Ishikawa (cell line): ENCODE measurements at regions not wholly inside any gene's neighbourhood (a gene's known extent, or its start where the extent isn't known, plus 50 kb on each side); places are given as distances from the start of the nearest gene placed in this dataset.

Experiments used
- CEBPB ChIP-seq: IDR thresholded peaks from 2 replicates; pipeline ENCODE4 v1.6.1; 2012
- CREB1 ChIP-seq: IDR thresholded peaks from 2 replicates; pipeline ENCODE4 v1.6.1; 2012; ENCODE audit warnings: low read depth
- EGR1 ChIP-seq: IDR thresholded peaks from 2 replicates; pipeline ENCODE4 v1.6.1; 2012
- EP300 ChIP-seq: IDR thresholded peaks from 2 replicates; pipeline ENCODE4 v1.6.1; 2012; ENCODE audit warnings: borderline replicate concordance
- FOXM1 ChIP-seq: IDR thresholded peaks from 2 replicates; pipeline ENCODE4 v1.6.1; 2012; ENCODE audit warnings: low read depth, borderline replicate concordance
- NFIC ChIP-seq: IDR thresholded peaks from 2 replicates; pipeline ENCODE4 v1.6.1; 2012
- RAD21 ChIP-seq: IDR thresholded peaks from 2 replicates; pipeline ENCODE4 v1.6.1; 2012; ENCODE audit warnings: low read depth
- TAF1 ChIP-seq: IDR thresholded peaks from 2 replicates; pipeline ENCODE4 v1.6.1; 2012; ENCODE audit warnings: low read depth, mild to moderate bottlenecking
- TCF12 ChIP-seq: IDR thresholded peaks from 2 replicates; pipeline ENCODE4 v1.6.1; 2012; ENCODE audit warnings: low read depth
- TEAD4 ChIP-seq: IDR thresholded peaks from 2 replicates; pipeline ENCODE4 v1.6.1; 2012
- USF1 ChIP-seq: IDR thresholded peaks from 2 replicates; pipeline ENCODE4 v1.6.1; 2012
- YY1 ChIP-seq: IDR thresholded peaks from 2 replicates; pipeline ENCODE4 v1.6.1; 2012; ENCODE audit warnings: low read depth
- ZBTB7A ChIP-seq: IDR thresholded peaks from 2 replicates; pipeline ENCODE4 v1.6.1; 2012; ENCODE audit warnings: low read depth
- TF ChIP-seq, protein P1 (sequence below): IDR thresholded peaks from 2 replicates; pipeline ENCODE4 v1.6.1; 2012
- TF ChIP-seq, protein P2 (sequence below): IDR thresholded peaks from 2 replicates; pipeline ENCODE4 v1.6.1; 2012; ENCODE audit warnings: low read depth, mild to moderate bottlenecking

DNA sequence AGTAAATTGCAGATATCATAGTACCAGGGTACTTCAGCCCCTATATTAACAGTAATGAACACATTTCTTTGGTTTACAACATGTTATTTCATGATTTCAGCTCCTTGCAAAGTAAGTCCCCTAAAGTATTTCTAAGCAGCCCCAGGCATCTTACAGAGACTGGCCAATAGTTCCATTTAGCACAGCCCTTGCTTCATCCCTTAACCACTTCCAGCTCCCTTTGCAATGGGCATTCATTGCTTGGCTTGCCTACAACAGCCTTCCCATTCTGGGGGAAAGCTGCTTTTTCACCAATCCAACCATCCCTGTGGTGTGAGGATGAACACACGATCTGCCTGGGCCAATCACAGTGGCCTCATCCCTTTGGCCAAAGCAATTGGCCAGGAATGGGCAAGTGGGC lies 67.2 kb upstream of the XCR1 start:
- TF ChIP-seq, protein P1, sequence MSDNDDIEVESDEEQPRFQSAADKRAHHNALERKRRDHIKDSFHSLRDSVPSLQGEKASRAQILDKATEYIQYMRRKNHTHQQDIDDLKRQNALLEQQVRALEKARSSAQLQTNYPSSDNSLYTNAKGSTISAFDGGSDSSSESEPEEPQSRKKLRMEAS: no peak
- TF ChIP-seq, protein P2, sequence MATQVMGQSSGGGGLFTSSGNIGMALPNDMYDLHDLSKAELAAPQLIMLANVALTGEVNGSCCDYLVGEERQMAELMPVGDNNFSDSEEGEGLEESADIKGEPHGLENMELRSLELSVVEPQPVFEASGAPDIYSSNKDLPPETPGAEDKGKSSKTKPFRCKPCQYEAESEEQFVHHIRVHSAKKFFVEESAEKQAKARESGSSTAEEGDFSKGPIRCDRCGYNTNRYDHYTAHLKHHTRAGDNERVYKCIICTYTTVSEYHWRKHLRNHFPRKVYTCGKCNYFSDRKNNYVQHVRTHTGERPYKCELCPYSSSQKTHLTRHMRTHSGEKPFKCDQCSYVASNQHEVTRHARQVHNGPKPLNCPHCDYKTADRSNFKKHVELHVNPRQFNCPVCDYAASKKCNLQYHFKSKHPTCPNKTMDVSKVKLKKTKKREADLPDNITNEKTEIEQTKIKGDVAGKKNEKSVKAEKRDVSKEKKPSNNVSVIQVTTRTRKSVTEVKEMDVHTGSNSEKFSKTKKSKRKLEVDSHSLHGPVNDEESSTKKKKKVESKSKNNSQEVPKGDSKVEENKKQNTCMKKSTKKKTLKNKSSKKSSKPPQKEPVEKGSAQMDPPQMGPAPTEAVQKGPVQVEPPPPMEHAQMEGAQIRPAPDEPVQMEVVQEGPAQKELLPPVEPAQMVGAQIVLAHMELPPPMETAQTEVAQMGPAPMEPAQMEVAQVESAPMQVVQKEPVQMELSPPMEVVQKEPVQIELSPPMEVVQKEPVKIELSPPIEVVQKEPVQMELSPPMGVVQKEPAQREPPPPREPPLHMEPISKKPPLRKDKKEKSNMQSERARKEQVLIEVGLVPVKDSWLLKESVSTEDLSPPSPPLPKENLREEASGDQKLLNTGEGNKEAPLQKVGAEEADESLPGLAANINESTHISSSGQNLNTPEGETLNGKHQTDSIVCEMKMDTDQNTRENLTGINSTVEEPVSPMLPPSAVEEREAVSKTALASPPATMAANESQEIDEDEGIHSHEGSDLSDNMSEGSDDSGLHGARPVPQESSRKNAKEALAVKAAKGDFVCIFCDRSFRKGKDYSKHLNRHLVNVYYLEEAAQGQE: no peak
- TF ChIP-seq USF1 (no peak), CEBPB (no peak), NFIC (no peak), RAD21 (no peak), TCF12 (no peak), FOXM1 (no peak)

DNA sequence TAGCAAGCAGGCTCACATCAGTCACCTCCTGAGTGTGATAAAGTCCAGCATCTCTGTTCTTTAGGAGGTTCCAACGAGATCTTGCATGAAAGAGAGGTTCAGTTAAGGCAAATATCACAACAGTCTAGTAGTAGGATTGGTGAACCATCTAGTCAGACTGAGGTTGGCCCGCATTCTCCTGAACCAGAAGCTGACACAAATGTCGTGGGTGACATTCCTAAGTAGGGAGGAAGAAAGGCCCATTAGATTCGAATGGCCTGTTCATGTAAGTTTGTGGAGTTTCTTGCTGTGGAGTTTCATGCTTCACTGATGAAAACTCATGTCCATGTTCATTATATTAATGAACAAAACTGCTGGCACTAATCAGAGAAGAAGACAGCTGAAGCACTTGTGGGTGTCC lies 66.7 kb upstream of the XCR1 start:
- TF ChIP-seq EP300 (no peak), NFIC (no peak), TEAD4 (no peak), USF1 (no peak), YY1 (no peak), CREB1 (no peak), EGR1 (no peak), RAD21 (no peak), ZBTB7A (no peak), TCF12 (no peak), CEBPB (no peak), TAF1 (no peak), FOXM1 (no peak)
- TF ChIP-seq, protein P1: no peak
- TF ChIP-seq, protein P2: no peak

- no peak for TF ChIP-seq CEBPB
- no peak for TF ChIP-seq CREB1
- no peak for TF ChIP-seq EGR1
- TF ChIP-seq FOXM1: no peak
- no peak for TF ChIP-seq YY1
- TF ChIP-seq TEAD4: no peak
- TF ChIP-seq NFIC: no peak
- TF ChIP-seq RAD21: no peak
- no peak for TF ChIP-seq ZBTB7A
- TF ChIP-seq, protein P2: no peak
- no peak for TF ChIP-seq EP300
Observed at GRCh38 chr3:46093327-46093942, 66.2 kb upstream of the XCR1 start.

GRCh38 chr3:46092702-46093080 lies 65.4 kb upstream of the XCR1 start:
- TF ChIP-seq EP300 (no peak), YY1 (no peak)
